KG1 (cell line): ENCODE measurements at regions not wholly inside any gene's neighbourhood (a gene's known extent, or its start where the extent isn't known, plus 50 kb on each side); places are given as distances from the start of the nearest gene placed in this dataset.
"Not testable (repeated sequence)": the region's sequence is repeated elsewhere in the genome, so short reads cannot be mapped to it uniquely, and the experiment has no call there.

Experiments used
- DNase-seq: peaks from one replicate; lab custom pipeline; 2025; lab: John Stamatoyannopoulos, UW

GRCh38 chr10:123221418-123221817 lies 67.2 kb downstream of the BUB3 start:
- DNase-seq, result no peak

GRCh38 chr10:123222832-123223231 lies 68.6 kb downstream of the BUB3 start:
- no peak for DNase-seq

GRCh38 chr10:123227706-123228105 lies 73.5 kb downstream of the BUB3 start:
- DNase-seq, result no peak

- no peak for DNase-seq
Observed at GRCh38 chr10:123229927-123230630, 75.9 kb downstream of the BUB3 start.

GRCh38 chr10:123232879-123233278 lies 78.7 kb downstream of the BUB3 start:
- DNase-seq, result not testable (repeated sequence)

GRCh38 chr10:123235014-123235413 lies 80.8 kb downstream of the BUB3 start:
- DNase-seq, result not testable (repeated sequence)

GRCh38 chr10:123236126-123236525 lies 81.9 kb downstream of the BUB3 start:
- no peak for DNase-seq

GRCh38 chr10:123240250-123240649 lies 86.0 kb downstream of the BUB3 start:
- DNase-seq, result no peak

GRCh38 chr10:123240776-123241175 lies 86.6 kb downstream of the BUB3 start:
- no peak for DNase-seq

GRCh38 chr10:123241391-123242141 lies 87.4 kb downstream of the BUB3 start:
- no peak for DNase-seq

GRCh38 chr10:123244747-123245146 lies 90.5 kb downstream of the BUB3 start:
- no peak for DNase-seq

GRCh38 chr10:123245264-123245663 lies 91.1 kb downstream of the BUB3 start:
- DNase-seq, result no peak

GRCh38 chr10:123249894-123250293 lies 95.7 kb downstream of the BUB3 start:
- DNase-seq, result no peak

- no peak for DNase-seq
Observed at GRCh38 chr10:123250640-123251039, 96.4 kb downstream of the BUB3 start.

GRCh38 chr10:123252779-123253178 lies 98.6 kb downstream of the BUB3 start:
- DNase-seq, result no peak

GRCh38 chr10:123254343-123254742 lies 100.1 kb downstream of the BUB3 start:
- not testable (repeated sequence) for DNase-seq

GRCh38 chr10:123257904-123258456 lies 103.8 kb downstream of the BUB3 start:
- DNase-seq, result no peak

- DNase-seq, result no peak
Observed at GRCh38 chr10:123259081-123259480, 104.9 kb downstream of the BUB3 start.

- DNase-seq, result no peak
Observed at GRCh38 chr10:123259791-123260190, 105.6 kb downstream of the BUB3 start.

- no peak for DNase-seq
Observed at GRCh38 chr10:123262456-123262855, 108.3 kb downstream of the BUB3 start.

- DNase-seq, result no peak
Observed at GRCh38 chr10:123266971-123267370, 112.8 kb downstream of the BUB3 start.

GRCh38 chr10:123269017-123269552 lies 114.9 kb downstream of the BUB3 start:
- DNase-seq, result no peak

GRCh38 chr10:123269675-123270074 lies 115.5 kb downstream of the BUB3 start:
- DNase-seq, result no peak
